HepG2 (cell line): ENCODE measurements at regions not wholly inside any gene's neighbourhood (a gene's known extent, or its start where the extent isn't known, plus 50 kb on each side); places are given as distances from the start of the nearest gene placed in this dataset.

Experiments
- ZNF451 ChIP-seq: sonication (generic); formaldehyde crosslinking; IDR thresholded peaks from 2 replicates; pipeline ENCODE4 v1.5.0; 2020; ENCODE audit warnings: mild to moderate bottlenecking, missing genetic modification reagents
- ZNF720 ChIP-seq: sonication (generic); formaldehyde crosslinking; IDR thresholded peaks from 2 replicates; pipeline ENCODE4 v1.4.0; 2020; ENCODE audit warnings: missing genetic modification reagents

DNA sequence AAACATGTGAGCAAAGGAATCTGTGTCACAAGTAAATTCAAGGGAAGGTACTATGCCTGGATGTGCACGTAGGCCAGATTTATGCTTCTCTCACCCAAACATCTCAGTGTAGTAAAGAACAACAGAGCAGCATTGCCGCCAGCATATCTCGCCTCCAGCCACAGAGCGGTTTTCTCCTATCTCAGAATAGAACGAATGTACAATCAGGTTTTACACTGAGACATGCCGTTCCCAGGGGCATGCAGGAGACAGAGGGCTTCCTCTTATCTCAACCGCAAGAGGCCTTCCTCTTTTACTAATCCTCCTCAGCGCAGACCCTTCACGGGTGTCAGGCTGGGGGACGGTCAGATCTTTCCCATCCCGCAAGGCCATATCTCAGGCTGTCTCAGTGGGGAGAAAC lies 175.3 kb downstream of the RPIA start:
- TF ChIP-seq ZNF451 (CRISPR knock-in tag) (no peak), ZNF720 (CRISPR knock-in tag) (no peak)
